ENCODE measurements at regions not wholly inside any gene's neighbourhood (a gene's known extent, or its start where the extent isn't known, plus 50 kb on each side); places are given as distances from the start of the nearest gene placed in this dataset.
A peak's percentile ranks its signal among the peaks of the same experiment; 100 is the strongest.

GRCh38 chr10:81073155-81073554, 535.5 kb downstream of the SH2D4B start (continued):
- no peak for TF ChIP-seq CREM (IDR thresholded peaks at IDR 0.05)
- no peak for TF ChIP-seq CREM (CRISPR knock-in tag; IDR thresholded peaks at IDR 0.05)
- TF ChIP-seq PAWR (CRISPR knock-in tag; IDR thresholded peaks at IDR 0.05; ENCODE audit: borderline replicate concordance) = no peak
- TF ChIP-seq RORA (CRISPR knock-in tag; IDR thresholded peaks at IDR 0.05) = no peak
- TF ChIP-seq PRMT3 (CRISPR knock-in tag; IDR thresholded peaks at IDR 0.05; ENCODE audit: borderline replicate concordance, low read depth) = no peak
- no peak for TF ChIP-seq IKZF5 (CRISPR knock-in tag; IDR thresholded peaks at IDR 0.05)

- ChIA-PET CTCF (ENCODE audit: low intra/inter-chr PET ratio, low total read pairs) (no interaction called here), POLR2A (no interaction called here)
- Histone ChIP-seq H3K36me3 (replicated peaks in 1 of 2; ENCODE audit: control insufficient read depth in 1 of 2, insufficient read depth in 2 of 2, low read length in 2 of 2) (no peaks in the 10 kb centered on the region), H3K4me3 (replicated peaks in 1 of 3; ENCODE audit: insufficient read depth in 1 of 3, low read depth in 2 of 3, low read length in 3 of 3) (no peak overlapping the region), H2AFZ (ENCODE audit: low read length) (no peak overlapping the region), H3K79me2 (ENCODE audit: insufficient read depth, low read length) (no peaks in the 10 kb centered on the region), H3K4me1 (ENCODE audit: insufficient read depth, low read length) (no peaks in the 10 kb centered on the region), H3K27ac (ENCODE audit: extremely low read length, insufficient read depth, low read length) (no peak overlapping the region), H4K20me1 (ENCODE audit: insufficient read depth, low read length) (no peaks in the 10 kb centered on the region), H3K4me2 (ENCODE audit: low read depth, low read length) (no peak overlapping the region), H3K9ac (ENCODE audit: insufficient read depth, low read depth, low read length) (no peak overlapping the region), H3K27me3 (ENCODE audit: control insufficient read depth in 1 of 2, insufficient read depth in 2 of 2, low read length in 2 of 2) (no peaks in the 10 kb centered on the region), H3K9me3 (ENCODE audit: low read length) (peaks cover 68% of the 10 kb centered on the region)
- 4% methylated on average over 2 of the region's 3 CpGs for WGBS (ENCODE audit: low lambda C conversion rate)
- DNase-seq (ENCODE audit: low spot score) = no peak
- peak; percentile 56; the same call in 2 of the 3 replicates for ATAC-seq
- no TSS peak for BruUV-seq (replicated peaks)
- in situ Hi-C loops (cut with HindIII; ENCODE audit: extremely low pct_ligation_motif_present, low pct_unique_long_range_greater_than_20kb) (no loop called here), intact Hi-C loops (cut with micrococcal nuclease; ENCODE audit: unreplicated experiment) (no loop called here)
- peak; percentile 67 for TF ChIP-seq ZNF263 (CRISPR knock-in tag; IDR thresholded peaks at IDR 0.05)
- peak; percentile 33 for TF ChIP-seq STAG1 (CRISPR knock-in tag; IDR thresholded peaks at IDR 0.05)
- TF ChIP-seq CTCF (CRISPR knock-in tag; IDR thresholded peaks at IDR 0.05) = peak; percentile 44
- no peak for TF ChIP-seq ARHGAP35 (CRISPR knock-in tag; IDR thresholded peaks at IDR 0.05; ENCODE audit: borderline replicate concordance)
- no peak for TF ChIP-seq TOE1 (CRISPR knock-in tag; IDR thresholded peaks at IDR 0.05)
- no peak for FAIRE-seq
Measured at GRCh38 chr10:81081887-81082620, 544.4 kb downstream of the SH2D4B start.

Data from HepG2 (cell line).